ENCODE measurements at regions not wholly inside any gene's neighbourhood (a gene's known extent, or its start where the extent isn't known, plus 50 kb on each side); places are given as distances from the start of the nearest gene placed in this dataset.

DNA sequence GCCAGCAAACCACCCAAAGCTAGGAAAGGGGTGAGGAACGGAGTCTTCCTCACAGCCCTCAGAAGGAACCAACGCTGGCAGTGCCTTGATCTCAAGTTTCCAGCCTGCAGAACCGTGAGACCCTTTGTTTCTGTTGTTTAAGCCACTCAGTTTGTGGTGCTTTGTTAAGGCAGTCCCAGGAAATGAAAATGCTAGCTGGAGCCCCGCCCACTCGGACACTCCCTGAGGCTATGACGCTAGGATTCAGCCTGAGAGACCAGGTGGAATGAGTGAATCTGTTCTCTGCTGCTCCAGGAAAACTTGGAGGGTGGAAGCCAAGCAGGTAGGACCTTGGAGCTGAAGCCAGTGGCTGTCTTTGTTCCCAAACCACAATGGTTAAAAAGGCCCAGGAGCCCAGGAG is 196.5 kb upstream of the POU3F1 start:
- no peak for DNase-seq

GRCh38 chr1:38242506-38242905 is 195.9 kb upstream of the POU3F1 start:
- DNase-seq: no peak

DNA sequence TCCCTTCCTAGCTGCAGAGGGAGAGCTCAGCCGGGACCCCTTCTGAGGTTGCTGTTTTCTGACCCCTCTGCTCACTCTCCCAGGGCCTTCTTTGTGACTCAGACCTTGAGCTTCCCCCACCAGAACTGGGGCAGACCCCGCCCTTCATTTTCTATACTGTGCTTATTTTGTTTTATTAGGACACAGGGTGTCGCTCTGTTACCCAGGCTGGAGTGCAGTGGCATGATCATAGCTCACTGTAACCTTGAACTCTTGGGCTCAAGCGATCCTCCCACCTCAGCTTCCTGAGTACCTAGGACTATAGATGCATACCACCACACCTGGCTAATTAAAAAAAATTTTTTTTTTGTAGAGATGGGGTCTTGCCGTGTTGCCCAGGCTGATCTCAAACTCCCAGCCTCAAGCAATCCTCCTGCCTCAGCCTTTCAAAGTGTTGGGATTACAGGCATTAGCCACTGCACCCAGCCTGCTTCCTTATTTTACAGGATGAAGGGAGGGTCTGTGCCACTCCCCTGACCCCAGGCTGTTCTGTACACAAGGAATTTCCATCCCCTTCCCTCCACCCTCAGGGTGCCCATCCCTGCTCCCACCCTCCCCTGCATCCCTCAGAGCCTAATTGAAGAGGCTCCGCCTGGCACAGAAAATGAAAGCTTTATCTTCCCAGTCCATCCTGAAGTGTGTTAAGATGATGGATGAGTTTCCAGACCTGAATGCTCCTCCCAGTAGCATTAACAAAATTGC is 195.2 kb upstream of the POU3F1 start:
- no peak for DNase-seq

DNA sequence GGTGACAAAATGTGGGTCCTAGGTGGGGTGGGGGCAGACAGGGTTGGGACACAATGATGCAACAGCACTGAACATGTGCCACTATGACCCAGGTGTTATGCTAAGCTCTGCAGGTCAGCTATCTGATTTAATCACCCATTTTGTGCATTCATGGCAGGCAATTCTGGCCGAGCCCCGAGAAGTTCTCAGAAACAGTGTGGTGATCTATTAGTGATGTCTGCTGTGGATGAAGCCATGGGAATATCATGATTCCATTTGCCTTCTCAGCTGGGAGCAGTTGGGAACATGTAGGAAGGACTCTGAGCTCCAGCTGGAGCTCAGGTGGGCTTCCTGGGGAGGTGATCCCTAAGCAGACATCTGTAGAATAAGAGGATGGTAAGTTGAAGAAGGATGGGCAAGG is 194.0 kb upstream of the POU3F1 start:
- DNase-seq: no peak

DNA sequence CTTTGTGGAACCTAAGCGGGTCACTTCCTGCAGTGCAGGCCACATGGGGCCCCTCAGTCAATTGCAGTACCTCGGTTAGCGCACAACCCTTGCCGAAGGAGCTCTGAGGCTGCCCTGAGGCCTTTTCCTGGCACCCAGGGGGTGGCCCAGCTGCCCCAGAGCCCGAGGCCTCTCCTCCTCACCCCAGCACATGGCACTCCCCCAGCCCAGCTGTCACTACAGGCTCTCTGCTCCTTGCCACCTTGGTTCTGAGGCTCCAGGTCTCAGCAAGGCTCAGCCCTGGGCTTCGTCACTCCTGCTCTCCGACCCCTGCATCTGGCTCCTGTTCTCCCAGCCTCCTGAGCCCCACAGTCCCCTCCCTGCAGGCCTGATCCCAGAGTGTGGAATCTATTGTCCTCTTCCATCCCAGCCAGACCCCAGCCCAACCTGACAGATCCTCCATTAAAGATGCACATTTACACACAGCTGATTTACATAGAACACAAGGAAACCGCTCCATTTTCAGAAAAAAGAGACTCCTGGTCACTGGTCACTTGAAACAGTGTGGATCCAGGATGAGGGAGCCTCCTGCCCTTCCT is 192.8 kb upstream of the POU3F1 start:
- DNase-seq: no peak

- no peak for DNase-seq
Observed at GRCh38 chr1:38238294-38238693, 191.7 kb upstream of the POU3F1 start.

DNA sequence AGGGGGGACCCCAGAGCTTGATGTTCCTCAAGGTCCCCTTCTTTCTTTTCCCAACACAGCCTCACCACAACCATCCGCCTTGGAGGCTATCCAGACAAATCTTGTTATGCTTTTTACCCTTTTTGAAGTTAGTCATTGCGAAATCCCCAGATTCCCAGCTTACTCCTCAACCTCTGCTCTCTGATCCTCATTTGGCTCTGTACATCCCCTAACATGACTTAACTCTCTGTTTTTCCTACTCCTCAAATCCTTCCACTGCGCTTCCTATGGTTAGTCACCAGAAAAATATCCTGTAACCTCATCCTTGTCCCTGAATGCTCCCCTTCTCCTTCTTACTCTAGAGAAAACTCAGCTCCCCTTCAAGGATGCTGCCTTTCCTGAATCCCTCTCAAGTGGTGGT is 189.1 kb upstream of the POU3F1 start:
- DNase-seq: no peak

- no peak for DNase-seq
Observed at GRCh38 chr1:38231941-38232340, 185.3 kb upstream of the POU3F1 start.

DNA sequence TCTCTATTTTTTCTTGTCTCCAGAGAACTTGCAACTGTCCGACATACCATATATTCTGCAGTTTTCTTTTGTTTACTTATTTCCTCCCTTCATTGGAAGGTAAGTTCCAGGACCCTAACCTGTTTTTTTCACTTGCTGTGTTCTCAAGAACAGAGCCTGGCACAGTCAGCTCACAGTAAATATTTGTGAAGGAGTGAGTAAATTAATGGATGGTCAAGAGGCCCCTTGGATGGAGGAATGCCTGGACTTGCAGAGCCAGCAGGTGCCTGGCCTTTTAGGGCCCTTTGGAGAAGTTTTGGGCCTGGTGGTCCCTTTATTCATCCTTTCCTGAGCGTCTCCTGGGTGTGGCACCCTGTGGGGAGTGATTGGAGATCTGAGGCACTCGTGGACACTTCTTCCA is 182.1 kb upstream of the POU3F1 start:
- no peak for DNase-seq

GRCh38 chr1:38225745-38226144 is 179.2 kb upstream of the POU3F1 start:
- DNase-seq: no peak

- DNase-seq: no peak
Observed at GRCh38 chr1:38223391-38223790, 176.8 kb upstream of the POU3F1 start.

DNA sequence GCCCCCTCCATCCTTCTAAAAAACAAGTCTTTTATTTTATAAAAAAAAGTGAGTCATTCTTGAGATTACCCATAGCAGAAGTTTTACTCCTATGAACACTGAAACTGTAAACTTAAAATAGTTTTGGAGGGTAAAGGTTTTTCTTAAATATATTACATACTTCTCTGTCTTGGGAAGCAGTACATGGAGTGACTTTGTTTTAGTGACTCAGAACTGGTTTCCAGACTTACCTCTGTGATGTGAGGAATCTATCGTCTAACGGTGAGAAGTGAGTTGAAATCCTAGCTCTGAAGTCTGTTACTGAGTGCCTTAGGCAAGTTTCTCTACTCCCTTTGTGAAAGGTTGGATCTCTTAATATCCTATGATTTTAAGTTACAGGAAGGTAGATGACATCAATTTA is 176.3 kb upstream of the POU3F1 start:
- DNase-seq: no peak

GRCh38 chr1:38221006-38221649 is 174.5 kb upstream of the POU3F1 start:
- DNase-seq: no peak

- DNase-seq: no peak
Observed at GRCh38 chr1:38217316-38217715, 170.7 kb upstream of the POU3F1 start.

DNA sequence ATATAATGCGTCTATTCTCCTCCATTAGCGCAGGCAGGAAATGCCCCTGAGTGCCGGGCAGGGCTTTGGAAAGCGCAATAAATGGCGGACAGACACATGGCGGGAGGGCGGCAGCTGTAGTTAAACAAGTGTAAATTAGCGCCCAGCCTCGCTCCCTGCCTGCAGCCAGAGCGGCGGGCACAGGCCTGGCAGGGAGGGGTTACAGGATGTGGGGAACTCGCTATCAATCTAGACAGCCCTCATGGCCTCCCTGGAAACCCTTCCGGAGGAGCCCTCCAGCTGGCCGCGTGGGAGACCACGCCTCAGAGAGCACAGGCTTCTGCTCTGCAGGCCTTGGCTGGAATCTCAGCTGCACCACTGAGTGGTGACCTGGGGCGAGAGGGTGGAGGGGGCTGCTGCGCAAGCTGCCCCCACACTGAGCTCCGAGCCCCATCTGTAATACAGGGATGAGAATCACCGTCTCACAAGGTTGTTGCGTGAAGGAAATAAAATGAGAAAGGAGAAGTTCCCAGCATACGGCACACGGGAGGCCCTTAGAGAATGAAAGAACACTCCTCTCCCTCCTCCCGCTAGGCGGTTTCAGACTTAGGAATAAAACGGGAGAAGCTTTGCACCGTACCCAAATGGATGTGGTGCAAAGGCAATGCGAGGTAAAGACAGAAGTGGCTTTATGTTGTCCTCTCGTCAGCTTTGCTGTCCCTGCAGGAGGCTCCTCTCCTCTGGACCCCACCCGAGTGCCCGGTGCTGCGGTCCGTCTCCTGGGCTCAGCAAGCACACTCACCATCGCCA is 167.2 kb upstream of the POU3F1 start:
- DNase-seq: no peak

DNA sequence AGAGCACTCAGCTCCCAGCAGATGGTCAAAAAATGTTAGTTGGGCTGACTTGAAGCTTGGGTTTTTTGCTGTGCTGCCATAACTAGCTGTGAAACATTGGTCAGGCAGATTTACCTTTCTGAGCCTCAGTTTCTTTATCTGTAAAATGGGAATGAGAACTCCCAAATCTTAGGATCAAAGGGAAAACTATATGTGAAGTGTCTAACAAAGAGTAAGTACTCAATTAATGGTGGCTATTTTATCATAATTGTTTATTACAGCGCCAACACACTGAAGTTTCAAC is 164.2 kb upstream of the POU3F1 start:
- DNase-seq: no peak

GRCh38 chr1:38210021-38210894 is 163.7 kb upstream of the POU3F1 start:
- DNase-seq: no peak

DNA sequence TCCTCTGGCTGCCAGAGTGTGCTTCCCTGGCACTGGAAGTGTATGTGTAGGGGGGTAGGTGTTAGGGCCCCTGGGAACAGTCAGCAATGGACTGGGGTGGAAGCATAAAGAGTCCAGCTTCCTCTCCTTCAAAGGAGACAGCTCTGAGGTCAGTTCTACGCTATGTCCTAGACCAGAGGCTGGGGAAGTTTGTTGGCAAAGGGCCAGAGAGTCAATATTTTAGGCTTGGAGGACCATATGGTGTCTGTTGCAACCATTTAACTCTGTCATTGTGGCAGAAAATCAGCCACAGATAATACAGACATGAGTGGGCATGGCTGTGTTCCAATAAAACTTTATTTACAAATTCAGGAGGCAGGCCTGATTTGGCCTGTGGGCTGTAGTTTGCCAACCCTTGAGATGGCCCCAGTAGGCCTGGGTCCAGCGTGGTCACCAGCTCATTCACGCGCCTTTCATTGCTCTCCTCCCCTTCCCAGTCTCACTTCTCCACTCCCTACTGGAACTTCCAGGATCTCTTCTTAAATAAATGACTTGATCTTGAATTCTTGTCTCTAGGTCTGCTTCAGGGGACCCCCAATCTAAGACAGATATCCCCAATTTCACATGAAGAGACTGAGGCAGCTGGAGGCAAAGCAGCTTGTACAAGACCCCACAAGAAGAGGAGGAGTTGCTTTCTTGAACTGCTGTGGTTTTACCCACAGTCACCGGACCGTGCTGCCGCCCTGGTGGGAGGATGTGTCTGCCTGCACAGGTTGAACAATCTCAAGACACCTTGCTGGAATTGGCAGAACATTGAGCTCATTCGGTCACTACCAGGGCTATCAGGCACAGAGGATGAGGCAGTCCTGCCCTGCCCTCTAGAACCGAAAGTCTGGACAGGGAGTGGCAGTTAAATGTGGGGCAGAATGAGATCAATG is 162.4 kb upstream of the POU3F1 start:
- DNase-seq: no peak

- no peak for DNase-seq
Observed at GRCh38 chr1:38207906-38208305, 161.3 kb upstream of the POU3F1 start.

DNA sequence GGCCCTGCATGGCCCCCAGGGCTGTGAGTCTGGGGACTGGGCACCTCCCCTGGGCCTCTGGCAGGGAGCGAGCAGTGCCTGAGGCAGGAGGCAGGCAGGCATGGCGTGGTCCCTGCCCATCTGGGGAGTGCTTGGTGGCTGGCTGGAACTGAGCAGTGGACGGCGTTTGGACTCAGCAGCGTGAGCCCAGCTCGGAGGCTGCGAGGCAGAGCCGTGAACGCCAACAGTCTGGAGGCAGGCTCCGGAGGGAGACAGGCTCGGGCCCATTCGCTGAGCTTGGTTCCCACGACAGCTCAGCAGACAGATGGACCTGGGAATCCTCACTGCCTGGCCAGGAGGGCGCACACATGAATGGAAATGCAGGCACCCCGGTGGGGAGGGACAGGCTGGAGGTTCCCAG is 160.7 kb upstream of the POU3F1 start:
- DNase-seq: no peak

DNA sequence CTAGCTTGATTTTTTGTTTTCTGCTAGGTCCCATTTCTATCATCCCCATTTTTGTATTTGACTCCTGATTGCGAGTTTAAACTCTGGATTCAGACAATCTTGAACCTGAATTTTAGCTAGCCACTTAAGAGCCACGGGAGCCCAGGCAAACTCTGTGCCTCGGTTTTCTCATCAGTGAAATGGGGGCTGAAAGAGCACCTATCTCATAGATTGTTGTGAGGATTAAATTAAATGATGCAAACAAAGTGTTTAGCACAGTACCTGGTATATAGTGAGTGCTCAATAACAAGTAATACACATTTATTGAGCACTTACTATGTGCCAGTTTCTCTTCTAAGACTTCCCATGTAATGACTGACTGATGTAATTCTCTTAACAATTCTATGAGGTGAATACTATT is 158.1 kb upstream of the POU3F1 start:
- no peak for DNase-seq

DNA sequence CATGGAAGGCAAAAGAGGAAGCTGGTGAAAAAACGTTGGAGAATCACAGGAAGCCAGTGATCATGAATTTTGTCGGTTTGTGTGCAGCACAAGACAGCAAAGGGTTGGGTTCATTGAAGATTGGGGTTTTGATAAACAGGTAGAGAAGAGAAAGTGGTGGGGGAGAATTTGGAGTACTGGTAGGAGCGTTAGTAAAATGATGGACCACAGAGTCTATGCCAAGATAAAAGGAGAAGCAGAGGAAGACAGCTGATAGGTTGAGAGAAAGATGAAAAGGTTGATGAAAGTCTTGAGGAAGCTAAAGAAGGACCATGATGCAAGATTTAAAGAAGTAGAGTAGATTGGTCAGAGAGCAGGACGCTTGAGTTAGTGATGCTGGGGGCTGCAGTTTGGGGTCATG is 156.8 kb upstream of the POU3F1 start:
- DNase-seq: no peak

Data from NK-92 treated with Interleukin-12 subunit alpha and Interleukin-12 subunit beta, amount 100 ng/mL, for 24 hours (cell line).